ENCODE measurements at regions not wholly inside any gene's neighbourhood (a gene's known extent, or its start where the extent isn't known, plus 50 kb on each side); places are given as distances from the start of the nearest gene placed in this dataset.

GRCh38 chr14:21735639-21736307 lies 62.2 kb upstream of the OR4E1 start:
- Histone ChIP-seq H3K27ac (ENCODE audit: low read depth in 1 of 2, low read length in 2 of 2) (no peak overlapping the region), H3K9me3 (ENCODE audit: control insufficient read depth in 4 of 4, low read length in 3 of 4) (no peaks in the 10 kb centered on the region), H3K4me3 (ENCODE audit: low read depth in 1 of 3, low read length in 3 of 3) (no peak overlapping the region), H3K27me3 (ENCODE audit: control insufficient read depth in 4 of 4, insufficient read depth in 4 of 4, low read length in 3 of 4) (peaks cover 0 to 9% (median under 1%) of the 10 kb centered on the region in 4 donors), H3K4me1 (ENCODE audit: control insufficient read depth in 4 of 4, insufficient read depth in 4 of 4, low read length in 3 of 4) (no peaks in the 10 kb centered on the region), H3K9ac (ENCODE audit: low read depth in 1 of 2, low read length in 2 of 2) (no peak overlapping the region), H3K36me3 (ENCODE audit: control insufficient read depth in 4 of 4, insufficient read depth in 3 of 4, low read depth in 1 of 4, low read length in 3 of 4) (no peaks in the 10 kb centered on the region)
- TF ChIP-seq HNF4G (IDR thresholded peaks at IDR 0.05), result no peak
- TF ChIP-seq NR2F2 (IDR thresholded peaks at IDR 0.05), result no peak
- TF ChIP-seq SP1 (IDR thresholded peaks at IDR 0.05), result no peak
- DNase-seq (ENCODE audit: low spot score), result no peak
- 80% methylated on average over 4 of the region's 4 CpGs for WGBS

- Histone ChIP-seq H3K36me3 (ENCODE audit: control insufficient read depth in 4 of 4, insufficient read depth in 3 of 4, low read depth in 1 of 4, low read length in 3 of 4) (no peaks in the 10 kb centered on the region), H3K27me3 (ENCODE audit: control insufficient read depth in 4 of 4, insufficient read depth in 4 of 4, low read length in 3 of 4) (peaks cover 0 to 6% (median under 1%) of the 10 kb centered on the region in 4 donors), H3K9ac (ENCODE audit: low read depth in 1 of 2, low read length in 2 of 2) (no peak overlapping the region), H3K9me3 (ENCODE audit: control insufficient read depth in 4 of 4, low read length in 3 of 4) (no peaks in the 10 kb centered on the region), H3K4me1 (ENCODE audit: control insufficient read depth in 4 of 4, insufficient read depth in 4 of 4, low read length in 3 of 4) (no peaks in the 10 kb centered on the region), H3K27ac (ENCODE audit: low read depth in 1 of 2, low read length in 2 of 2) (no peak overlapping the region), H3K4me3 (ENCODE audit: low read depth in 1 of 3, low read length in 3 of 3) (no peak overlapping the region)
- DNase-seq (ENCODE audit: low spot score), result no peak
- WGBS, result 68% methylated on average over 3 of the region's 3 CpGs
- TF ChIP-seq, protein P1, sequence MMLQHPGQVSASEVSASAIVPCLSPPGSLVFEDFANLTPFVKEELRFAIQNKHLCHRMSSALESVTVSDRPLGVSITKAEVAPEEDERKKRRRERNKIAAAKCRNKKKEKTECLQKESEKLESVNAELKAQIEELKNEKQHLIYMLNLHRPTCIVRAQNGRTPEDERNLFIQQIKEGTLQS (IDR thresholded peaks at IDR 0.05), result no peak
- TF ChIP-seq JUND (IDR thresholded peaks at IDR 0.05) (no peak), FOXA2 (IDR thresholded peaks at IDR 0.05) (no peak), TAF1 (conservative IDR thresholded peaks at IDR 0.05) (no peak), YY1 (IDR thresholded peaks at IDR 0.05) (no peak), FOXA1 (IDR thresholded peaks at IDR 0.05) (no peak), HNF4G (IDR thresholded peaks at IDR 0.05) (no peak), RXRA (IDR thresholded peaks at IDR 0.05) (no peak), SP1 (IDR thresholded peaks at IDR 0.05) (no peak), NR2F2 (IDR thresholded peaks at IDR 0.05) (no peak), REST (IDR thresholded peaks at IDR 0.05) (no peak)
Observed at GRCh38 chr14:21735200-21735599, 61.6 kb upstream of the OR4E1 start.

DNA sequence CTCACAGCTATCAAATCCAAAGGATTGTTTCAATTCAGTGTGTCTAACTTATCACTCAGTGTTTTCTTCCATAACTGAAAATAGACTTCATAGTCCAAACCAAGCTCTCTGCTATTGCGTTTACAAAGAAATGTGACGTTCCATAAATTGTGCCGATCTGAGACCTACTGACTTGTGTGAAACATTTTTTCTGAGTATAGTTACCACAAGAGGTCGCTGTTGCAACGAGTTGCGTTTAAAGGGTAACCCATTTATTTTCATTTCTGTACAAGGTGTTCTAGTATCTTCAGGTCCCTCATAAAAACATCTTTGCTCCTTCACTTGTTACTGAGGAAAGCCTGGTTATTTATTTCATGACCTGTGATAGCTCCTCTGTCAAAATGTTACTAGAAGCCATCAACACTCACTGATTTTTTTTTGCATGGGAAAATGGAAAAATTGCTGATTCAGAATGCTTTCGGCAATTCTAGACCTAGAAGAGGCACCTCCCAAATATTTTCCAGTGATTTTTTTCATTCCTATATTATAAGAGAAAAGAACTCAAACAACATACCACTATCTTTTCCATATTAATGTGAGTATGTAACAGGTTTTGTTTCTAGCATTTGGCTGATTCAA lies 60.9 kb upstream of the OR4E1 start:
- Histone ChIP-seq H3K4me1 (ENCODE audit: control insufficient read depth in 4 of 4, insufficient read depth in 4 of 4, low read length in 3 of 4) (no peaks in the 10 kb centered on the region), H3K9ac (ENCODE audit: low read depth in 1 of 2, low read length in 2 of 2) (no peak overlapping the region), H3K4me3 (ENCODE audit: low read depth in 1 of 3, low read length in 3 of 3) (no peak overlapping the region), H3K36me3 (ENCODE audit: control insufficient read depth in 4 of 4, insufficient read depth in 3 of 4, low read depth in 1 of 4, low read length in 3 of 4) (no peaks in the 10 kb centered on the region), H3K27ac (ENCODE audit: low read depth in 1 of 2, low read length in 2 of 2) (no peak overlapping the region), H3K9me3 (ENCODE audit: control insufficient read depth in 4 of 4, low read length in 3 of 4) (no peaks in the 10 kb centered on the region), H3K27me3 (ENCODE audit: control insufficient read depth in 4 of 4, insufficient read depth in 4 of 4, low read length in 3 of 4) (peaks cover 0 to 3% (median 0%) of the 10 kb centered on the region in 4 donors)
- DNase-seq (ENCODE audit: low spot score), result no peak
- WGBS, result 19% methylated on average over 7 of the region's 7 CpGs
- TF ChIP-seq SP1 (IDR thresholded peaks at IDR 0.05), result no peak
- TF ChIP-seq RAD21 (IDR thresholded peaks at IDR 0.05), result peak; percentile 29 to 39
- peak; percentile 39 for TF ChIP-seq CTCF (IDR thresholded peaks at IDR 0.05; ENCODE audit: low read depth, low read length, missing input control)
- no peak for TF ChIP-seq REST (IDR thresholded peaks at IDR 0.05)

All from liver (tissue), 8 donors.